Upper lobe of right lung (tissue), 1 donor: ENCODE measurements at regions not wholly inside any gene's neighbourhood (a gene's known extent, or its start where the extent isn't known, plus 50 kb on each side); places are given as distances from the start of the nearest gene placed in this dataset.

Experiments used
- ATAC-seq: fragments of 200-7000 bp; cut with Tn5 transposase; one replicate; pipeline ENCODE4 v1.9.1; 2020; ENCODE audit warnings: mild to moderate bottlenecking, moderate library complexity
- DNase-seq: peaks from one replicate; pipeline ENCODE4 v3.0.0-alpha.2; 2020
- H3K27ac ChIP-seq: fragments of 200-600 bp; one replicate; pipeline ENCODE4 v1.8.0; 2022
- H3K27me3 ChIP-seq: fragments of 200-600 bp; one replicate; pipeline ENCODE4 v1.8.0; 2022; ENCODE audit warnings: mild to moderate bottlenecking
- H3K36me3 ChIP-seq: fragments of 200-600 bp; one replicate; pipeline ENCODE4 v1.8.0; 2022
- H3K4me1 ChIP-seq: fragments of 200-600 bp; one replicate; pipeline ENCODE4 v1.8.0; 2022
- H3K4me3 ChIP-seq: fragments of 200-600 bp; one replicate; pipeline ENCODE4 v1.8.0; 2022; ENCODE audit warnings: mild to moderate bottlenecking
- H3K9me3 ChIP-seq: fragments of 200-600 bp; one replicate; pipeline ENCODE4 v1.8.0; 2022
- intact Hi-C: fragments of 100-400 bp; cut with DNase I; formaldehyde crosslinking; loops from one replicate; pipeline ENCODE4 v1.11.0; 2022
- TF ChIP-seq, protein P1 (sequence below): fragments of 200-600 bp; IDR thresholded peaks from one replicate; pipeline ENCODE4 v1.8.0; 2022; ENCODE audit warnings: antibody characterized with exemption
- donor health status: DM: no; HTN: yes; CAD: no; lungs with severe emphysema.

DNA sequence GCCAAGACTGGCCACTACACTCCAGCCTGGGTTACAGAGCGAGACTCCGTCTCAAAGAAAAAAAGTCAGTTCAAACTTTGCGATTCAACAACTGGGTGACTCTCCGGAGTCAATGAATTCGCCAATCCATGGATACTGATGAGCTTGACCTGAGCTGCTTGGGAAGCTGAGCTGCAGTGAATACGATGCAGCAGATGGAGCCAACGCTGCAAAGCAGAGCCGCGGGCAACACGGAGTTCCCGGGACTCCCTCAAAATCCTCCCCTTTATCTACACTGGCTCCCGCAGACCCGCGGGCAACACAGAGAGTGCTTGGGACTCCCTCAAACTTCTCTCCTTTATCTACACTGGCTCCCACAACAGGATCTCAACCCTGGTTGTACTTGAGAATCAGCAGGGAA, 62.6 kb upstream of the SALL4 start:
- TF ChIP-seq, protein P1, sequence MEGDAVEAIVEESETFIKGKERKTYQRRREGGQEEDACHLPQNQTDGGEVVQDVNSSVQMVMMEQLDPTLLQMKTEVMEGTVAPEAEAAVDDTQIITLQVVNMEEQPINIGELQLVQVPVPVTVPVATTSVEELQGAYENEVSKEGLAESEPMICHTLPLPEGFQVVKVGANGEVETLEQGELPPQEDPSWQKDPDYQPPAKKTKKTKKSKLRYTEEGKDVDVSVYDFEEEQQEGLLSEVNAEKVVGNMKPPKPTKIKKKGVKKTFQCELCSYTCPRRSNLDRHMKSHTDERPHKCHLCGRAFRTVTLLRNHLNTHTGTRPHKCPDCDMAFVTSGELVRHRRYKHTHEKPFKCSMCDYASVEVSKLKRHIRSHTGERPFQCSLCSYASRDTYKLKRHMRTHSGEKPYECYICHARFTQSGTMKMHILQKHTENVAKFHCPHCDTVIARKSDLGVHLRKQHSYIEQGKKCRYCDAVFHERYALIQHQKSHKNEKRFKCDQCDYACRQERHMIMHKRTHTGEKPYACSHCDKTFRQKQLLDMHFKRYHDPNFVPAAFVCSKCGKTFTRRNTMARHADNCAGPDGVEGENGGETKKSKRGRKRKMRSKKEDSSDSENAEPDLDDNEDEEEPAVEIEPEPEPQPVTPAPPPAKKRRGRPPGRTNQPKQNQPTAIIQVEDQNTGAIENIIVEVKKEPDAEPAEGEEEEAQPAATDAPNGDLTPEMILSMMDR = no peak
- H3K27ac ChIP-seq = no peak overlapping the region
- no peaks in the 10 kb centered on the region for H3K36me3 ChIP-seq
- intact Hi-C loops = no loop called here
- H3K4me1 ChIP-seq = no peaks in the 10 kb centered on the region
- DNase-seq = no peak
- no peaks in the 10 kb centered on the region for H3K27me3 ChIP-seq
- no peak overlapping the region for H3K4me3 ChIP-seq
- H3K9me3 ChIP-seq = no peaks in the 10 kb centered on the region
- ATAC-seq = no peak

DNA sequence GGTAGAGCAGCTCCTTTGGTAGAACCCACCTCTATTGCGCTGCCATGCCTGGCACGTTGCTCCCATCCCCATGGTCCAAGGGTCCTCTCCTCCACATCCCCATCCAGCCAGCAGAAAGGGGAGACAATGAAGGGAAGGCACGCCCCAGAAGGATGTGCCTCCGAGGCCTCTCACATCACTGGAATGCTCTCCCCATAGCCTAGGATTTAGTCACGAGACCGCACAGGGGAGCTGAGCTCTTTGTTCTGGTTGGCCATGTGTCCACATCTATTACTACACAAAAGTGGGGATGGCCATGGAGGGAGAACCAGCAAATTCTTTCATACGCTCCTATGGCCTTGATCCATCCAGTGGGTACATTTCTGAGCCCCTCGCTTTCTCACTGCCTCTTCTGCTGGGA, 60.5 kb upstream of the SALL4 start:
- H3K27me3 ChIP-seq = no peaks in the 10 kb centered on the region
- H3K27ac ChIP-seq = no peak overlapping the region
- no peak for ATAC-seq
- no peaks in the 10 kb centered on the region for H3K9me3 ChIP-seq
- H3K4me1 ChIP-seq = no peaks in the 10 kb centered on the region
- no peak for DNase-seq
- intact Hi-C loops = no loop called here
- H3K4me3 ChIP-seq = no peak overlapping the region
- no peaks in the 10 kb centered on the region for H3K36me3 ChIP-seq
- TF ChIP-seq, protein P1 = no peak

DNA sequence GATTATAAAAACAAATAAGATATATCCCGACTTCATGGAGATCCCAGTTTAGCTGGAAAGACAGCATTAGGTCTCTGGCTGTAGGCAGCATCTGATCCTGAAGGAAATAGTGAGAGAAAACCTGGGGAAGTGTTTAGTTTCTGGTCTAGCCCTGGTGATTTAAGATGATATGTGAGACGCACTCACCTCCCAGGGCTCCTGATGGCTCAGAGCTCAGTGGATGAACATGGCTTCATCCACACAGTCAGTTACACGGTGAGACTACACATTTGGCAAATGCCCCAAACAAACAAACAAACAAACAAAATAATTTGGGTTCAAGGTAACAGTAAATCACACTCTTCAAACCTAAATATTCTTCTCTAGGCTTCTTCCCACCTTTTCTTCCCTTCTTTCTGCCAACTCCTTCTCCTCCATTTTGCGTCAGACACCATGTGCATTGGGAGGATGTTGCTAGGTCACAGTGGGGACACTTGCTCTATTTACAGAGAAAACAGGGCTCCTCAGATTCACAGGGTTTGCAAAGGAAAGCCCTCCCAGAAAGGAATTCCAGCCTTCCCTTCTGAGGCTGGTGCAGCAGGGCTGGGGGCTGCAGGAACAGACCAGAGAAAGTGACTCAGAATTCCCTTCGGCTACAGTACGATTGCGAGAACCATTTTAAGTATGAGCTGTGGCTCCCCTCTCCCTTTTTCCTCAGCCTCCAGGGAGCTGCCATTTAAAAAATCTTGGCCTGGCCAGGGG, 59.6 kb upstream of the SALL4 start:
- TF ChIP-seq, protein P1 = no peak
- ATAC-seq (no peak), DNase-seq (no peak)
- intact Hi-C loops = no loop called here
- Histone ChIP-seq H3K36me3 (no peaks in the 10 kb centered on the region), H3K4me1 (no peaks in the 10 kb centered on the region), H3K9me3 (no peaks in the 10 kb centered on the region), H3K27me3 (no peaks in the 10 kb centered on the region), H3K27ac (no peak overlapping the region), H3K4me3 (no peak overlapping the region)

DNA sequence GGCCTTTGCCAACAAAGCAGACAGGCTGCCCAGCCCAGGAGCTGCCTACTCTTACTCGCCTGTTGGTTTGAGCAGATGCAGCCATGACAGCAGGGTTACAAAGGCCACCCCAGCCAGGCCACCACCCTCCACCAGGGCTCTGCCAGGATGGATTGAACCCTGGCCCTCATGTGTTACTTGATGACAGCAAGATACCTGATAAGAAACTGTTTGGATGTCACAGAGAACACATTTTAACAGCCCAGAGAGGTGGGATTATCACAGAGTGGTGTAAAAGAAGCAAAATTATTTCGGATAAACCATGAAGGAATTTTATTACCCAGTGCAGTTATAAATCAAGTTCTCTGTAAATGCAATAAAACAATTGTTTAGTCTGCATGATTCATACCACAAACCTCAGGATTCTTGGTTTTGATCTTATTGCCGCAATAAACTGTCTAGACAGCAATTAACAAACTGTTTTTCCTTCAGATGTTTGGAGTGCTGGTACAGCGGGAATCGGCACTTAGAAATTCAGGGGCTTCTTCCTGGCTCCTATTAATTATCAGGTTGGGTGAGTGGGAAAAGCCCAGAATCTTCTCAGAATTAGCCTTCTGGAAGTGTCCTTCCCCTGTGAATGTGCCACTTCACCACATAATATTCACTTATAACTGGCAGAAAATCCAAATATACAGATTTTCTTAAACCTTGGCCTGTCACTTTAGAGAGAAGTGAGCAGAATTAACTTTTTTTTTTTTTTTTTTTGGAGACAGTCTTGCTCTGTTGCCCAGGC, 58.0 kb upstream of the SALL4 start:
- no peak for DNase-seq
- Histone ChIP-seq H3K9me3 (no peaks in the 10 kb centered on the region), H3K27me3 (no peaks in the 10 kb centered on the region), H3K4me1 (no peaks in the 10 kb centered on the region), H3K27ac (no peak overlapping the region), H3K36me3 (no peaks in the 10 kb centered on the region), H3K4me3 (no peak overlapping the region)
- TF ChIP-seq, protein P1 = no peak
- ATAC-seq = no peak
- intact Hi-C loops = no loop called here

DNA sequence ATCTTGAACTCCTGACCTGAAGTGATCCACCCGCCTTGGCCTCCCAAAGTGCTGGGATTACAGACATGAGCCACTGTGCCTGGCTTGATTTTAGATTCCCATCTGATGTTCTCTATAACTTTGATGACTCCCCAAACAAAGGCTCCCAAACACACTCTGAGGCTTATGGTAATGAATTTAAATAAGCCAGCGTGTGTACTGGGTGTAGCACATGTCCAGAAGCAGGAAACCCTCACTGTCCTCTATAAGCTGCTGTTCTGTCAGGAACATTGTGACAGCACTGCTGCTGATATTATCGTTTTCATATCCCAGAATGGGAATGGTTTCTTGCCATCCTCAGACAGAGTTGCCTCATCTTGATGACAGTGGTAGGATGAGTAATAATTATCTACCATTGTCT, 54.1 kb upstream of the SALL4 start:
- Histone ChIP-seq H3K9me3 (no peaks in the 10 kb centered on the region), H3K36me3 (no peaks in the 10 kb centered on the region), H3K27ac (no peak overlapping the region), H3K27me3 (no peaks in the 10 kb centered on the region), H3K4me3 (no peak overlapping the region), H3K4me1 (no peaks in the 10 kb centered on the region)
- DNase-seq = no peak
- intact Hi-C loops = no loop called here
- TF ChIP-seq, protein P1 = no peak
- ATAC-seq = no peak
